H1 (cell line): ENCODE measurements at regions not wholly inside any gene's neighbourhood (a gene's known extent, or its start where the extent isn't known, plus 50 kb on each side); places are given as distances from the start of the nearest gene placed in this dataset.

Source experiments
- CTCF ChIA-PET: fragments of 300-600 bp; sonication (Branson Sonifier 250); formaldehyde crosslinking; loops from one replicate; lab custom pipeline; 2021; ENCODE audit not compliant: partially characterized antibody; lab: Charles Lee
- POLR2A ChIA-PET: fragments of 300-600 bp; sonication (Branson Sonifier 250); formaldehyde crosslinking; loops from one replicate; lab custom pipeline; 2021; ENCODE audit warnings: inconsistent platforms; ENCODE audit not compliant: partially characterized antibody; lab: Charles Lee
- DNase-seq, 2 experiments: peaks; one replicate each; pipeline versions ENCODE4 v3.0.0 to v3.0.0-alpha.2; 2010 to 2022; ENCODE audit warnings: low spot score in 2 of 2, low read depth in 1 of 2, mixed read lengths in 1 of 2
- FAIRE-seq: peaks from 2 replicates; lab custom pipeline; 2011; peaks lifted over from hg19 to GRCh38; lab: Jason Lieb, UNC
- H2AFZ ChIP-seq: 2 replicates; pipeline ENCODE4 v1.8.1; 2012; ENCODE audit warnings: low read length, inconsistent platforms
- H2AK5ac ChIP-seq: 2 replicates; pipeline ENCODE4 v1.6.1; 2013; ENCODE audit warnings: low read depth, low read length
- H2BK120ac ChIP-seq: replicated peaks from 2 replicates; pipeline ENCODE3; 2013; ENCODE audit warnings: low read depth, low read length, inconsistent platforms
- H2BK12ac ChIP-seq: 2 replicates; pipeline ENCODE4 v1.6.1; 2013; ENCODE audit warnings: low read depth, low read length
- H2BK15ac ChIP-seq: 2 replicates; pipeline ENCODE4 v1.6.1; 2013; ENCODE audit warnings: low read length
- H2BK20ac ChIP-seq: 2 replicates; pipeline ENCODE4 v1.6.1; 2013; ENCODE audit warnings: low read length
- H2BK5ac ChIP-seq: 2 replicates; pipeline ENCODE4 v1.6.1; 2013; ENCODE audit warnings: low read depth, low read length
- H3K14ac ChIP-seq: 2 replicates; pipeline ENCODE4 v1.6.1; 2013; ENCODE audit warnings: inconsistent platforms; ENCODE audit not compliant: insufficient read length
- H3K18ac ChIP-seq: 2 replicates; pipeline ENCODE4 v1.6.1; 2013; ENCODE audit warnings: low read length; ENCODE audit errors: extremely low read depth
- H3K23ac ChIP-seq: 2 replicates; pipeline ENCODE4 v1.6.1; 2013; ENCODE audit warnings: inconsistent platforms; ENCODE audit not compliant: insufficient read length
- H3K23me2 ChIP-seq: 2 replicates; pipeline ENCODE4 v1.6.1; 2013; ENCODE audit warnings: low read depth, low read length
- H3K27ac ChIP-seq: 2 replicates; pipeline ENCODE4 v1.6.1; 2011; ENCODE audit warnings: low read depth, low read length, inconsistent platforms
- H3K27me3 ChIP-seq, 4 experiments: replicated peaks in 1 of 4; 1 replicate in 1 of 4; 2 replicates in 3 of 4; pipeline versions ENCODE4 v1.6.1 to v1.8.1; 2011 to 2013; ENCODE audit warnings: low read length in 3 of 4, mild to moderate bottlenecking in 3 of 4, inconsistent platforms in 2 of 4, mixed read lengths in 2 of 4, moderate library complexity in 1 of 4; ENCODE audit not compliant: control insufficient read depth in 3 of 4, insufficient read depth in 3 of 4; ENCODE audit errors: extremely low read depth in 1 of 4
- H3K36me3 ChIP-seq, 4 experiments: 2 replicates each; pipeline versions ENCODE4 v1.6.1 to v1.8.1; 2011 to 2013; ENCODE audit warnings: mild to moderate bottlenecking in 4 of 4, low read length in 3 of 4, moderate library complexity in 2 of 4, control low read depth in 1 of 4, inconsistent platforms in 1 of 4; ENCODE audit not compliant: insufficient read depth in 4 of 4, control insufficient read depth in 2 of 4
- H3K4ac ChIP-seq: replicated peaks from 2 replicates; pipeline ENCODE3; 2013; ENCODE audit warnings: low read length, low read depth, mixed read lengths, inconsistent platforms; ENCODE audit not compliant: insufficient read length
- H3K4me1 ChIP-seq, 4 experiments: replicated peaks in 1 of 4; 1 replicate in 1 of 4; 2 replicates in 3 of 4; pipeline versions ENCODE4 v1.6.1 to v1.8.1; 2011 to 2013; ENCODE audit warnings: low read length in 3 of 4, inconsistent platforms in 2 of 4, mixed read lengths in 1 of 4; ENCODE audit not compliant: insufficient read depth in 4 of 4, control insufficient read depth in 3 of 4
- H3K4me2 ChIP-seq, 2 experiments: 2 replicates each; pipeline versions ENCODE4 v1.6.1 to v1.8.1; 2011 to 2013; ENCODE audit warnings: low read depth in 2 of 2, low read length in 2 of 2, control low read depth in 1 of 2, inconsistent platforms in 1 of 2, mild to moderate bottlenecking in 1 of 2; ENCODE audit not compliant: insufficient read depth in 1 of 2
- H3K4me3 ChIP-seq, 4 experiments: fragments of 200-600, 300-600 bp in 1 of 4; sonication (generic), shearing (Covaris generic), sonication (Bioruptor Twin) in 1 of 4; 2 replicates each; pipeline versions ENCODE4 v1.5.1 to v1.8.1; 2011 to 2016; ENCODE audit warnings: low read length in 4 of 4, low read depth in 3 of 4, control low read depth in 2 of 4, inconsistent platforms in 2 of 4, mild to moderate bottlenecking in 2 of 4, mixed read lengths in 1 of 4, moderate library complexity in 1 of 4; ENCODE audit not compliant: insufficient read depth in 2 of 4; ENCODE audit errors: extremely low read depth in 1 of 4
- H3K56ac ChIP-seq: replicated peaks from 2 replicates; pipeline ENCODE3; 2013; ENCODE audit warnings: low read depth, mild to moderate bottlenecking, mixed read lengths, low read length, inconsistent platforms; ENCODE audit not compliant: insufficient read length
- H3K79me1 ChIP-seq: 2 replicates; pipeline ENCODE4 v1.6.1; 2013; ENCODE audit warnings: low read depth, low read length, control low read depth
- H3K79me2 ChIP-seq, 2 experiments: 2 replicates each; pipeline versions ENCODE4 v1.6.1 to v1.8.1; 2012 to 2013; ENCODE audit warnings: low read length in 2 of 2, mild to moderate bottlenecking in 2 of 2, inconsistent platforms in 1 of 2; ENCODE audit not compliant: insufficient read depth in 2 of 2, control insufficient read depth in 1 of 2
- H3K9ac ChIP-seq, 4 experiments: replicated peaks in 1 of 4; 1 replicate in 1 of 4; 2 replicates in 3 of 4; pipeline versions ENCODE4 v1.6.1 to v1.8.1; 2011 to 2013; ENCODE audit warnings: low read depth in 3 of 4, low read length in 3 of 4, control low read depth in 2 of 4, mild to moderate bottlenecking in 2 of 4, moderate library complexity in 2 of 4, inconsistent platforms in 1 of 4; ENCODE audit errors: extremely low read depth in 1 of 4
- H3K9me3 ChIP-seq, 2 experiments: 2 replicates each; pipeline versions ENCODE4 v1.6.1 to v1.8.1; 2012 to 2013; ENCODE audit warnings: mild to moderate bottlenecking in 2 of 2, moderate library complexity in 2 of 2, control low read depth in 1 of 2, inconsistent platforms in 1 of 2, low read depth in 1 of 2, low read length in 1 of 2, mixed read lengths in 1 of 2; ENCODE audit not compliant: insufficient read depth in 2 of 2
- H4K20me1 ChIP-seq, 2 experiments: replicated peaks in 1 of 2; 2 replicates each; pipeline versions ENCODE3 to v1.8.1; 2011 to 2013; ENCODE audit warnings: inconsistent platforms in 2 of 2, low read length in 2 of 2, mild to moderate bottlenecking in 1 of 2; ENCODE audit not compliant: insufficient read depth in 2 of 2, control insufficient read depth in 1 of 2
- H4K5ac ChIP-seq: 2 replicates; pipeline ENCODE4 v1.6.1; 2013; ENCODE audit warnings: low read length, low read depth, mixed read lengths, inconsistent platforms; ENCODE audit not compliant: insufficient read length
- H4K8ac ChIP-seq: 2 replicates; pipeline ENCODE4 v1.8.0; 2013; ENCODE audit warnings: mild to moderate bottlenecking, moderate library complexity, low read length, inconsistent platforms; ENCODE audit not compliant: insufficient read depth; ENCODE audit errors: extremely low read depth
- H4K91ac ChIP-seq: replicated peaks from 2 replicates; pipeline ENCODE3; 2013; ENCODE audit warnings: low read length, mixed read lengths, inconsistent platforms; ENCODE audit not compliant: insufficient read length
- BACH1 ChIP-seq: IDR thresholded peaks from 2 replicates; pipeline ENCODE4 v1.6.1; 2012; ENCODE audit warnings: low read length, improper control_type of control experiment
- CEBPB ChIP-seq: IDR thresholded peaks from 2 replicates; pipeline ENCODE4 v1.6.1; 2012; ENCODE audit warnings: low read depth, low read length
- CREB1 ChIP-seq: IDR thresholded peaks from 2 replicates; pipeline ENCODE4 v1.6.1; 2012; ENCODE audit warnings: inconsistent platforms
- E2F6 ChIP-seq: IDR thresholded peaks from 2 replicates; pipeline ENCODE4 v1.6.1; 2012; ENCODE audit warnings: inconsistent platforms
- EGR1 ChIP-seq: IDR thresholded peaks from 2 replicates; pipeline ENCODE4 v1.6.1; 2011; ENCODE audit warnings: low read depth, low read length, borderline replicate concordance
- FOSL1 ChIP-seq: IDR thresholded peaks from 2 replicates; pipeline ENCODE4 v1.6.1; 2011; ENCODE audit warnings: mild to moderate bottlenecking, low read depth, low read length, moderate library complexity; ENCODE audit not compliant: insufficient read depth
- MAX ChIP-seq: IDR thresholded peaks from 2 replicates; pipeline ENCODE4 v1.6.1; 2012; ENCODE audit warnings: inconsistent platforms
- RXRA ChIP-seq: IDR thresholded peaks from 2 replicates; pipeline ENCODE4 v1.6.1; 2011; ENCODE audit warnings: low read depth, mild to moderate bottlenecking, low read length, moderate library complexity; ENCODE audit not compliant: insufficient read depth
- USF2 ChIP-seq: IDR thresholded peaks from 2 replicates; pipeline ENCODE4 v1.6.1; 2011; ENCODE audit warnings: low read length, improper control_type of control experiment
- WGBS, 2 experiments: shearing (Covaris generic) in 1 of 2; methylation state at CpG; one replicate each; pipeline versions ENCODE4 v1.1.6 to v1.1.7; 2013 to 2015; ENCODE audit warnings: low lambda C conversion rate in 2 of 2, mixed read lengths in 2 of 2, inconsistent platforms in 1 of 2, low coverage in 1 of 2, missing lambda C conversion rate in 1 of 2; ENCODE audit not compliant: insufficient replicate concordance in 2 of 2, insufficient coverage in 1 of 2, insufficient read length in 1 of 2; ENCODE audit errors: extremely low coverage in 1 of 2, missing lambda C conversion rate in 1 of 2; 5-methylcytosine and 5-hydroxymethylcytosine counted together

- DNase-seq: no peak
- Histone ChIP-seq H4K8ac (no peak overlapping the region), H3K79me1 (no peaks in the 10 kb centered on the region), H4K5ac (no peak overlapping the region), H4K20me1 (no peaks in the 10 kb centered on the region), H3K23me2 (no peaks in the 10 kb centered on the region), H2BK12ac (no peak overlapping the region), H2AFZ (no peak overlapping the region), H3K4me1 (no peaks in the 10 kb centered on the region), H3K18ac (no peak overlapping the region), H3K56ac (no peak overlapping the region), H2BK20ac (no peak overlapping the region), H3K14ac (no peak overlapping the region), H4K91ac (no peak overlapping the region), H2AK5ac (no peak overlapping the region), H3K27me3 (no peaks in the 10 kb centered on the region), H3K23ac (no peak overlapping the region), H3K9me3 (peaks cover 13 to 14% of the 10 kb centered on the region in 2 experiments), H3K9ac (no peak overlapping the region), H3K36me3 (no peaks in the 10 kb centered on the region), H2BK5ac (no peak overlapping the region), H3K4me2 (no peak overlapping the region), H3K27ac (no peak overlapping the region), H2BK120ac (no peak overlapping the region), H2BK15ac (no peak overlapping the region), H3K4ac (no peak overlapping the region), H3K79me2 (no peaks in the 10 kb centered on the region), H3K4me3 (no peak overlapping the region)
- TF ChIP-seq CEBPB (no peak), MAX (no peak), CREB1 (no peak), FOSL1 (no peak), EGR1 (no peak), RXRA (no peak), E2F6 (no peak), BACH1 (no peak), USF2 (no peak)
- FAIRE-seq: no peak
- CTCF ChIA-PET: no interaction called here
- POLR2A ChIA-PET: no interaction called here
- 86% methylated on average over 2 of the region's 2 CpGs; no CpG with 5 or more reads in 1 of the 2 experiments for WGBS, 2 experiments
Measured at GRCh38 chr3:86605166-86605565, 385.8 kb downstream of the VGLL3 start.
